ENCODE measurements at regions not wholly inside any gene's neighbourhood (a gene's known extent, or its start where the extent isn't known, plus 50 kb on each side); places are given as distances from the start of the nearest gene placed in this dataset.

DNA sequence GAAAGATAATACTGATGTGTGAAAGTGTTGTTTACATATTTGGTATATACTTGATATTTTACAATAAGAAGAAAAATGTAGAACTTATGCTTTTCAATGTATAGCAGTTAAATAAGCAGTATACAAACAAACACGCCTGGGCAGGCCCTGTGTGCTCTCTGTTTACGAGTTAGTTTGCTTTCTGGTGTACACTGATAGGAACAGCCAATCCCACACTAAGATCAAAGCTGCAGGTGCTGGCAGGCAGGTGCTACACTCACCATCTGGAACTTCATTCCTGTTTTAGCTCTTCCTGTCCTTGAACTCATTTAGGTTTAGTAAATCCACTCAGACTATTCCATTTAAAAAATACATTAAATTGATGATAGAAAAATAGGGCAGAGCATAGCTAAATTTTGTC is 614.7 kb upstream of the ST8SIA4 start:
- Histone ChIP-seq H3K4ac (ENCODE audit: low read depth, low read length) (no peak overlapping the region), H3K79me1 (ENCODE audit: insufficient read depth, low read depth, low read length, poor library complexity, severe bottlenecking) (no peaks in the 10 kb centered on the region), H2BK15ac (ENCODE audit: low read depth, low read length) (no peak overlapping the region), H3K56ac (ENCODE audit: insufficient read length, low read depth, low read length) (no peak overlapping the region), H2BK120ac (ENCODE audit: low read depth, low read length, poor library complexity, severe bottlenecking) (no peak overlapping the region), H3T11ph (ENCODE audit: low read length) (no peak overlapping the region), H3K27ac (ENCODE audit: insufficient read length, low read depth, low read length) (no peak overlapping the region), H4K91ac (ENCODE audit: insufficient read length, low read depth, low read length) (no peak overlapping the region), H3K23ac (ENCODE audit: insufficient read length, low read depth, low read length) (no peak overlapping the region), H3K79me2 (ENCODE audit: insufficient read depth, low read length) (no peaks in the 10 kb centered on the region), H3K9ac (ENCODE audit: extremely low read depth, insufficient read length, low read length) (no peak overlapping the region), H2AFZ (ENCODE audit: low read length) (no peak overlapping the region), H3K4me2 (ENCODE audit: insufficient read depth, insufficient read length, low read length) (no peak overlapping the region), H2BK12ac (ENCODE audit: insufficient read length, low read depth, low read length) (no peak overlapping the region), H3K27me3 (ENCODE audit: insufficient read depth, low read length) (no peaks in the 10 kb centered on the region), H2BK20ac (ENCODE audit: low read depth, low read length, poor library complexity, severe bottlenecking) (no peak overlapping the region), H3K9me3 (ENCODE audit: control insufficient read depth, low read depth, low read length) (no peaks in the 10 kb centered on the region), H3K18ac (ENCODE audit: insufficient read length, low read depth, low read length) (no peak overlapping the region), H4K20me1 (ENCODE audit: control insufficient read depth, insufficient read depth, insufficient read length) (no peaks in the 10 kb centered on the region), H4K8ac (replicated peaks; ENCODE audit: insufficient read length, low read depth, low read length) (no peak overlapping the region), H3K23me2 (ENCODE audit: insufficient read length, low read depth, low read length, poor library complexity, severe bottlenecking) (no peaks in the 10 kb centered on the region), H3K14ac (ENCODE audit: insufficient read depth, low read length) (no peak overlapping the region), H2BK5ac (ENCODE audit: insufficient read length, low read length) (no peak overlapping the region), H2AK5ac (ENCODE audit: insufficient read length, low read length) (no peak overlapping the region), H3K4me1 (ENCODE audit: insufficient read depth, low read length) (no peaks in the 10 kb centered on the region), H4K5ac (ENCODE audit: insufficient read length, low read depth, low read length) (no peak overlapping the region)
- H3K9me3 Mint-ChIP-seq = peaks cover 8 to 13% of the 10 kb centered on the region in 2 experiments
- no peak overlapping the region for H3K27ac Mint-ChIP-seq
- H3K4me1 Mint-ChIP-seq = peaks cover 1 to 2% of the 10 kb centered on the region in 2 experiments; a peak in 2 of 4 replicates
- H3K36me3 Mint-ChIP-seq (ENCODE audit: insufficient read depth in 1 of 3, low read depth in 3 of 3) = peaks cover 0 to 7% (median 4%) of the 10 kb centered on the region in 3 experiments; a peak in 6 of 7 replicates
- no CpG with 5 or more reads among the region's 2 CpGs for WGBS (ENCODE audit: extremely low coverage, insufficient read length, low lambda C conversion rate)
- no peak for DNase-seq
- H3K27me3 Mint-ChIP-seq (ENCODE audit: low read depth) = no peaks in the 10 kb centered on the region
- H3K4me3 Mint-ChIP-seq = no peak overlapping the region
- TF ChIP-seq CTCF (conservative IDR thresholded peaks at IDR 0.05) = no peak

Measured in H9 (cell line).